Midbrain (tissue), 1 donor: ENCODE measurements at regions not wholly inside any gene's neighbourhood (a gene's known extent, or its start where the extent isn't known, plus 50 kb on each side); places are given as distances from the start of the nearest gene placed in this dataset.

ENCODE experiments used
- DNase-seq: peaks from one replicate; lab custom pipeline; 2025; lab: John Stamatoyannopoulos, UW

DNA sequence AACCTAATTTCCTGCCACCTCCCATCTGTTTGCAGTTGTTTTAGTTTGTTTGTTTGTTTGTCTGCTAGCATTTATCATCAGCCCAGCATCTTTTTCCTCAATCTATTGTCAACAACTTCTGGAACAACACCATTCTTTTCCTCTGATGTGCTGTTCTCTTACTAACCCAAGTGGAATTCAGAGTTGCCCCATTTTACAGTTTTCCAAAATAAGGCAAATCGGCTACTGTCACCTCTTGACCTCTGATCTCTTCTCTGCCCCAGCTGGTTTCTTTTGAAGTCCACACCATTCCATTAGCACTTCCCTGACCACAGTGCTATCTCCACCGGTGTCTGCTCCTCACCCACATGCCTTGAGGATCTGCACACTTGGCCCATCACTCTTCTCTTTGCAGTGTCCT is 102.4 kb downstream of the EFNB2 start:
- DNase-seq = no peak

DNA sequence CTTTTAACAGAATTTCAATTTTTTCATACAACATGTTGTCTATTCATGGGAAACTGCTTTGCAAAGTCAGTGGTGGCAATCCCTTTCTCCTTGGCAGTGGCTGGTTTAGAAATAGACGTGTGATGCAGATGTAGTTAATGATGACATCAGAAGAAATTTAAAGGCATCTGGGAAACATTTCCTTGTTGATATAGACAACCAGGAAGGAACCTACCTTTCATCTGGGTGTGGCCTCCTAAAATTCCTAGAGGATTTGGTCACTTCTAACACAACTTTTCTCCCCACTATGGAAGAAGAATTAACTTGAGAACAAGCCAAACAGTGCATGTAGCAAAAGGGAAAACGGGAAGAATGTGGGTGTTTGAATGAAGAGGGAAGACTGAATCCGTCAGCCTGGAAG is 102.8 kb downstream of the EFNB2 start:
- DNase-seq = no peak

DNA sequence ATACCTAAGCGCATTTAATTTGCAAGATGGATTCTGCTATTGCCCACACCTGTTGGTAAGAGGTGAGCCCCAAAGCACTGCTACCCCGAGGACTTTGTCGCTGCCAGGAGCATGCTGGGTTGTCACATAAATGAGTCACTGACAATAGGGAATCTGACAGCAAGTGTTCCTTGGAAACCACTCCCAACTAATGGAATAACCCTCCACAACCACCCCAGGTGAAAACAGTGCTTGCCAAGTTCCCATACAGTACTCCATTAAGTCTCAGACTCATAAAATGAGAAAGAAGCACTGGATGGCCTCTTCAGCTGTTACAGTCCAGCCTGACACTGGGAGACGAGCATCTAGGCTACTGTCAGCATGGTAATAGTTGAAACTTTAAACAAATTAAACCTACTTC is 108.6 kb downstream of the EFNB2 start:
- no peak for DNase-seq

DNA sequence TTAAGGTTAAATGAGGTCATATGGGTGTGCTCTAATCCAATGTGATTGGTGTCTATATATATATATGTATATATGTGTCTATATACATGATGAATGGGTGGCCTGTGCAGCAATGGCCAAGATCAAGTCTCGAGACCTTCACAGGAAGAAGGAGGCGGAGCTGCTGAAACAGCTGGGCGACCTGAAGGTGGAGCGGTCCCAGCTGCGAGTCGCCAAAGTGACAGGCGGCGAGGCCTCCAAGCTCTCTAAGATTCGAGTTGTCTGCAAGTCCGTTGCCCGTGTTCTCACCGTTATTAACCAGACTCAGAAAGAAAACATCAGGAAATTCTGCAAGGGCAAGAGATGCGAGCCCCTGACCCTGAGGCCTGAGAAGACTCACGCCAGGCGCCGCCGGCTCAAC is 109.8 kb downstream of the EFNB2 start:
- DNase-seq = no peak

DNA sequence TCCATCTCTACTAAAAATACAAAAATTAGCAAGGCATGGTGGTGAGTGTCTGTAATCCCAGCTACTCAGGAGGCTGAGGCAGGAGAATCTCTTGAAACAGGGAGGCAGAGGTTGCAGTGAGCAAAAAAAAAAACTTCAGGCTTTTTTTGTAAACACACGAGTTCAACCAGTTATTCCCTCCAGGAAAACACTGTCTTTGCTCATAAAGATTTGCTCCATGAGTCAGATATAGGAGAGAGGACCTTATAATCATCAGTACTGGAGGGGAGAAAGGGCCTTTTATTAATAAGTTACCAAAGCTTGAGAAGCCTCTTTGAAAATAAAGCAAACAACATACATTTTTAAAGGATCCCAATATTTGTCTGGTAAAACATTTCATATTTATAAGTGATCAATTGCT is 110.7 kb downstream of the EFNB2 start:
- DNase-seq = no peak

DNA sequence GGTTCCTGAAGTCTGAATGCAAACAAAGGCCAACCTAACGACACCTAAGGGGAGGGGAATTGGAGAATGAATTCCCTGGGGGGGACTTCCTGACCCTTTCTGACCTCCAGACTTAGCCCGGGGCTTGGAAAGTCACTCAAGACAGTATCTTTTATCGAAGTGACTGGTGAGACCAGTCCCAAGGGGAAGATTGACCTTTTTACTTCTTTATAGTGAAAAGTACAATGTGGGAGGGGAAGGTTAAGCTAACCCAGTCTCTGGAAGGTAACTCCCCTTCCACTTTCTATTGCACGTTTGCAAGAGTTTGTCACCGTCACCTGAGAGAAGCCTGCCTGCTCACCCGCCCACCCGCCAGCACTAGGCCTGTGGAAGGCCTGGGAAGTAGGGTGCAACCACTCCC is 111.9 kb downstream of the EFNB2 start:
- no peak for DNase-seq

DNA sequence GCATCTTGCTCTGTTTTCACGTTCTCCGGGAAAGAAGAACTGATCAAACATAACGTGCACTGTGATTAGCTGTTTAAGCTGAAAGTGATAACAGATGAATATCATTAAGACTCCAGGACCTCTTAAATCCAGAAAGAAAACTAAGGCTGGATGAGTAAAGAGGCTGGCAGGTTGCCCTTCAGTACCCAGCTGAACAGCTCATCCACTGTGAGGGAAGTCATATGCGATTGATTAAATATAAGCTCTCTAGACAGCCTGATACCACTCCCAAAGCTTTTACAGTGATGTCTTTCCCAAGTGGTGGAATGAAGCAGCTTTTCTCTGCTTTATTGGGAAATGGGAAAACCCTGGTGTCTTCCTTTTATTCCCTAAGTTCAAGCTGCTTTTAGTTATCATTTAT is 116.9 kb downstream of the EFNB2 start:
- DNase-seq = no peak

DNA sequence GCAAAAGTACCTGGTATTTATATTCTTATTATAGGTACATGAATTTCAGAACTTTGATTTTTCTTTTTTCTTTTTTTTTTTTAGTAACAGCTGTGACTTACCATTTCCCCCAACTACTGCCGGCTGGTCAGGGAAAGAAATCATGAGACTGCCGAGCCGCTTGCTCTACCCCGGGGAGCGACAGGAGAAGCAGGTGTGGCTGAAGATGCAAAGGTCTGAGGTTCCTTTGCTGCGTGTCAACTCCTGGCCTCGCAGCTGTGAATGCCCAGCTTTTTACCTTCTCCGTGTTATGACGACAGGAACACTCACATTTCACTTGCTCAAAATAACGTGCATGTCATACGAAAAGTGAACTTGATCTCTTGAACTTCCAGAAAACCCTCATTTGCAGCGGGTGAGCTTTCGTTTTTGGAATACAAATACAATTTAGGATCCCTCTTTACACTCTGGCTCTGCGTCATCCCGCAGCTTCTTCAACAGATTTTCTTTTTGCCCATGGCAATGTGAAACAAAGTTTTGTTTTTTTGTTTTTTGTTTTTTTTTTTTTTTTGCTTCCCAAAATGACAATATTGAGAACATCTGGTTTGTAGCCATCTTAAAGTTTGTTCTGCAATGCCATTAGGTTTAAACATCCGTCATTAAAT is 117.9 kb downstream of the EFNB2 start:
- no peak for DNase-seq

DNA sequence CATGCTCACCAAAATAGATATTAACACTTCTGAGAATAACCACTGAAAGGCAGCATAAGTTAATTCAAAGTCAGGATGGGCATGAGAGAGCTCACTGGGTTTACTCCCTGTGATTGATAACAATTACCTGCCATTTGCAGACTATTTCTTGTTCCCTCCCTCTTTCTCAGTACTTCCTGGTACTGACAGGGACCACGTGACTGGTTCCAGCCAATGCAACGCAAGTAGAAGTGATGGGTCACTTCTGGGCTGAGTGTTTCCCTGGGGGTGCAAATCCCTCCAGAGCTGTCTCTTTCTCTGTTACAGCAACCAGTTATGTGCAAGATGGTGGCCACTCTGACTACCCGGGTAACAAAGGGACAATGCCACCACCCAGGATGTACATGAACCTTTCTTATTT is 118.8 kb downstream of the EFNB2 start:
- DNase-seq = no peak

DNA sequence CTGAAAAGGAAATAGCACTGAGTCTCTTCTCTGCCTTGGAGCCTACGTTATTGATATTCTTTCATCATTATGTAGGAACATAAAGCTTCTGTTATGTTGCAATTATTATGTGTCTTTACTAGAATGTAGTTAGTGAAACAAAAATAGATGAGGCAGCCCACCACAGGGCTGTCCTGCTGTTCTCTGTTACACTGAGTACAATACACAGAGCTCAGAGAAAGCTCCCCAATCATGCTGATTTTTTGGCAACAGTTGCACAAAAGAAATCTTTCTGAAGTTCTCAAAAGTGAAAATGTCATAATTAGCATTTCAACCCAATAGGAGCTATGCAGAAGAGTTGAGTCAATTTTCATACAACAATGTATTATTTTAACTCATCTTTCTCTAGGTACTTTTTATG is 119.5 kb downstream of the EFNB2 start:
- peak; percentile 53 for DNase-seq

DNA sequence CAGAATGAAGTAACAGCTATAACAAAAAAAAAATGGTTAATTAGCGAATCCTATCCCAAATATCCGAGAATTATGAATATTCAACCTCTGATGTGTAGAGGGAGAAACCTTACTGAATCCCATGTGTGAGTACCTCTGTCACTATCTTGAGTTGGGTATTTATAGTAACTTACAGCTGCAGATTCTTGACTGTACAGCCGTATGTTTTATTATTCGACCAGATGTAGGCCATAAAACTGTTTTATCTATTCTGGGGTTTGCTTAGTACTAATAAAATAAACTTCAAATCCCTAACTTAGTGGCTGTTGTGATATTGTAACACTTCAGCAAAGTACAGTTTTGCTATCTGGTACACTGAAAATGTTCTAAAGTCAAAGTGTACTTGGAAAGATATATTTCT is 120.0 kb downstream of the EFNB2 start:
- no peak for DNase-seq

DNA sequence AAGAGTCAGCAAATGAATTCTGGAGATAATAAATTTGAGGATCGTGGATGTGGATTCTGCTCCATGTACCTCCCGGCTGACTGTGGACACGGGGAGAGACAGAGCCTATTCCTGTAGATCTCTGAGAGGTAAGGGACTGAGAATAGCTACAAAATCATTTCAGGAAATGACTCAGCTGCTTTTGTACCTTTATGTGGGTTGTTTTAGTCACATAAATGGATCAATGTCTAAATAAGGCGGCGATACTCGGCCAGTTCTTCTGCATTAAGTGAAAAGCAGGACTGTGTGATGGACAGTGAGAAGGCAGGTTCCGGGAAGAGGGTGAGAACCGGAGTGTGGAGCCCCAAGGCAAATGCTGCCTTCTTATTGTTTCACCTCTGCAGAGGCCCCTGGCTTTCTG is 128.1 kb downstream of the EFNB2 start:
- DNase-seq = no peak

DNA sequence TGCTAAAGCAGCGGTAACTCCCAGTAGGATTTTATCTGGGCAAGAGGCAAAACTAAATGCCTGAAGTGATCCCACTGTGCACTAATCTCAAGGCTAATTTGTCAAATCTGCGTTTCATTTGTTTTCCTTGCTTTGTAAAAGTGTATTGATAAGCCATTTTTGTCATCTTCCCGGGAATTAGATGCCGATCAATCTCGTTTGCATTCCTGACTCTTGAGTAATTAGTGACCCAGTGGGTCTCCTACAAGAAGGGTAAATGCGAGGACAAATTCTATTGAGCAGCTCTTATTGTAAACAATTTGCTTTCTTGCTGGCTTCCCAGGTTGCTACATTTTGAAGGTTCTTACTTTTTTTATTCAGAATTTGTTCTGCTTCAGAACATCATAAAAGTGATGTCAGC is 129.7 kb downstream of the EFNB2 start:
- DNase-seq = no peak

DNA sequence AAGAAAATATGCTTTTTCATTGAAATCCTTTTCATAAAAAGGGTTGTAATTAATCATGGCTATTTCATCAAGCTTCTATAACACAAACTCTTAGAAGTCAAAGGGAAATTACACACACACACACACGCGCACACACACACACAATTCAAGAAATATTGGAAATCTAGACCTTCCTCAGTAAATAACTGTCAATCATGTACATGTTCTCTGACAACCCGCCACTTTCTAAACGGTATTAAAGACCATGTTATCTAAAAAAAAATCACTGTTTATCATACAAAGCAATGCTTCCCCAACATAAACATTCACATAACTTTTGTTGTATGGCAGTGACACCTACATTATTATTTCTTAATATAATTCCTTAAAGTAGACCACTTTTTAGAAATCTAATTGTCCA is 132.2 kb downstream of the EFNB2 start:
- no peak for DNase-seq

DNA sequence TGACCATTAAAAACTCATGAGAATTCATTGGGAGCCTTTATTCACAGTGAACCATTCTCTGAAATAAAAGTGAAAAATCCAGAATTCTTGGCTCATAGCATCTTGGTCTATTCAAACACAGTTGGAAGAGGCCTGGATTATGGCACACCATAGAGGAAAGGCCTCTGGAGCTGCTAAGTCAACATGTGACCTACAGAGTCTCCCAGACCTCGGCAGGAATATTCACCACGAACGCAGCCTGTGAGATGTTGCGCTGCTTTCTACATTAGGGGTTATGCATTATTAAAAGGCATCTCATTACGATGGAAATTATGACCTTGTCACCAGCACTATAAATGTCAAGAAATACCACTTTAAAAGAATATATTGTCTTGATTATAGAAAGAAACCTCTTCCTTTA is 132.6 kb downstream of the EFNB2 start:
- DNase-seq = no peak

DNA sequence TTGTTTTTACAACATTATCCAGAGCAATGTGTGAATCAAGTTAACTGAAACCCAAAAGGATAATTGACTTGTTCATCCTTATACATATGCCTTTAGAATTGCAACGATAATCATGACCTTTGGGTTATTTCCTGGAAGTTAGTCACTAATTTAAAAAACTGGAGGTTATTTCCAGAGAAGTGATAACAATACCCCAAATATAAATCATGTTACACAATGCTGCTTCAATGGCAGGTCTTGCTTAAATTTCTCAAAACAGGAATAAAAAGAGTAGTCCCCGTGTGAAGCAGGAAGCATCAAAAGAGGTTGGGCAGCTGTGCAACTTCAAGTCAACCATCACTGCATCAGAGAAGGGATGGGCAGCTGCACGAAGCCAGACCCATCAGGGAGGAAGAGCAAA is 134.4 kb downstream of the EFNB2 start:
- DNase-seq = no peak

DNA sequence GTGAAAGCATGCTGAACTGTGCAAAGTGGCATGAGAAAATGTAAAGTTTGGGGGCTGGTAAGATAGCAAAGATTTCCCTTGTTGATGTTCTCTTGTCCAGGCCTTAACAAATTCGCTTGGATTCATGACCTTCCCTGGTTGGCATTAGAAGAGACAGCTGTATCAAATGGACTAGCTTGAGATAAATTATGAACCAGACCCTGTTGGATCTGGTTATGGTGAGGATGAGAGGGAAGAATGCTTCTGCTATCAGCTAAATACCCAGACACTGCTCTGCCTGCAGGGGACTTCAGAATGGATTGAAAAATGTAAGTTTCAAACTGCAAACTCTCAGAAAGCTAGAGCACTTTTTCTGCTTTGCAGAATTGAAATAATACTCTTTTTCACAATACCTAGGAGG is 135.2 kb downstream of the EFNB2 start:
- no peak for DNase-seq

DNA sequence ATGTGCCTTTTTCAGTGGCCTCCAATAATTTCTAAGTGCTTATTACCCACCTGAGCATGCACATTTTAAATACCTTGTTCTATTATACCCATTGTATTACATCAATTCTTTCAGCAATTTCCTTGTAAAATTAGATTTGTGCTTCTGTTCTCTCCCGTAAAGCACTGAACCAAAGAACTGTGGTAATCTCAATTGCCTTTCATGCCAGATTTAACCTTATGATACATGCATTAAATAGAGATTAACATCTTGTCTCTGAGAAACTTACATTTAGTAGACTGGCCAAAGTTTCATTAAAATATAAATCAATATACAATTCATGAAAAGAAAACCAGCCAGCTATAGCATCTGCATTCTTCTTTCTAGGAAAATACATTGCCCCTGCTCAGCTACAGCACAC is 137.2 kb downstream of the EFNB2 start:
- no peak for DNase-seq

DNA sequence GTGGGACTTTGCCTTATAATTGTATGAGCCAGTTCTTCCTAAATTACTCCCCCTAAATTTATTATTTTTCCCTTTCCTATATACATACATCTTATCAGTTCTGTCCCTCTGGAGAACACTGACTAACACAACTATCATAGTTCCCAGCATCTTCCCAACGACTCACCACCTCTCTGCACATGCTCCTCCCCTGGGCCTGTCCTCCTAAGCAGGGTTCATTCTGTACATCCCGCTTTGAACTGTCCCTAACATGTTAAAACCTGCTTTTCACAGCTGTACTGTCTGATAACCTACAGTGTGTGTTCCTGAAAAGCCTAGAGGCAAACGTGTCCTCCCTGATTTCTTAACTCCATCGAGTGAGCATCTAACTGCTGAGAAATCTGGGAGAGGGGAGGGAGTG is 141.7 kb downstream of the EFNB2 start:
- no peak for DNase-seq

DNA sequence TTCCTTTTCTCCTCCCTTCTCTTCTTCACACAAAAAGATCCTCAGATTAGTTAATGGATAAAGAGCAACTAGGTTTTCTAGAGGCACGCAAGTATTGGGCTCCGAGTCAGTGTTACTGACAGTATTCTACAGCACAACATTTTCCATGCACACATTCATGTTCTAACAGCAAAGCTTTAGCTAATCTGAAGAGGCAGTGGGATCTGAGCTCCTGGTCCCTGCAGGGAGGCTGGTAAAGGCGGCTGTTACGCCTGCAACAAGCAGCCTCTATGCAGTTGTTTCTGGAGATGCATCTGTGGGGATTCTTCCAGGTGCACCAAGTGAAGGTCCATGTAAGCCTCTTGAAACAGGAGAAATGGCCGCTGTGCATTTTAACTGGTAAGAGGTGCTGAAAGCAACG is 143.8 kb downstream of the EFNB2 start:
- DNase-seq = no peak

DNA sequence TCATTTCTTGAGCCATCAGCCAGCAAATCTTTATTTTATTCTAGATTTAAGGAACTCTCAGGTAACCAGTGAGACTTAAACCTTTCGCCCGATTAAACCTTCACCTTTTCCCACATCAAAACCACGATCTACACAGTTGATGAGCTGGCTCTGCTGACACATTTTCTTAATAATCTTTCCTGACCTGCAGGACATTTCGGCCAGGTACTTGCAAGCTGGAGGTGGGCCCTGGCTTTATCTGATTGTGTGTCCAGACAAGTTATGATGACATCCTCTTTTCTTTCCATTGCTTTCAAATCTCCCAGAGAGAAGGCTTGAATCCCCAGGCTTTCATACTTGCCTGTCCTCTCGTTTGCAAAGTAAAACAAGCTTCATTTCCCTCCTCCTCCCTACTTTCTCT is 144.2 kb downstream of the EFNB2 start:
- no peak for DNase-seq

DNA sequence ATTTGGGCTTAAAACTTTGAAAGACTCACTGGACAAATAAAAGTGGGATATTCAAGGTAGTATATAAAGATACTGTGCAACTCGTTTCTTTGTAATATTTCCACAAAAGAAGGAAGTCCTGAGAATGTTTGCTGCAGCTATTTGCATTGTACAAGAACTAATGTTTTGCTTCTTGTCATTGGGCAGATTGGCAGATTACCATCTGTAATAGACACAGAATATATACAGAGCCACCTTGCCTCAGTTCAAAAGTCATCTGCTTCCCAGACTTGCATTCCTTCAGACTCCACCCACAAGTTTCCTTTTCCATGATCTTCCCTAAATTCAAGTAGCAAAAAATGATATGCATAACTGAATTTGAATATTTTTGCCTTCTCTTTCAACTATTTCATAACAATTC is 145.1 kb downstream of the EFNB2 start:
- no peak for DNase-seq

DNA sequence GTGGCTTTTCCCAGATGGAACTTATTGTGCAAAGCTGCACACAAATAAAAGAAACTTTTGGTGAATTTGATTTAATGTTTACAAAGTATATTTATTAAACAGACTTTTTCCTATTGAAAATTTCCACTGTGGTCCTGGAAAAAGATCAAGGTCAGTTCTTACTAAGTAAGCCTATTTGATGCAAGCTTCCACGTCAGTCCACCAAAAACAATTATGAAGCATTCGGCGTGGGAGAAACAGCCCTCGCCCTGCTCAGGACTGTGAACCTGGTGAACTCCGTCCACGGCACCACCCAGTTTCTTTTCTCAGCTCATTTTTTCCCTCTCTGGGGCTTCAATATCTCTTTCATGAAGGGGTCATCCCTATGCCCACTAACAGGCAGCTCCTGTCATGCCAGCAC is 149.8 kb downstream of the EFNB2 start:
- no peak for DNase-seq

DNA sequence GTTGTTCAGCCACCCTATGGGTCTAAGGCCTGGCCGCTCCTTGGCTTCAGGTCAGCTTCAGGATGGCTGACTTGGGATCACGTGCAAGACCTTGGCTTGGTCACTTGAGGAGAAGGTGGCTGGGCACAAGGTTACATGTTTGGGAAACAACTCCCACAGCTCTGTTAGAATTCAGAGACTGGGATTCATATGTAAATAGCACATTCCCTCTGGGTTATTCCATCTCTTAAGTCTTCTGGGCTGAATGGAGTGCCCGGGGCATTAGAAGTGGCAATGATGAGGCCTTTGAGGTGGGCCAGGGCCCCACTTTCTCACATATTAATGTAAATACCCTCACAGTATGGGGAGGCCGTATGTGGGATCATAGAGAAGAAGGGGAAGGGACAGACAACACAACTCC is 150.9 kb downstream of the EFNB2 start:
- no peak for DNase-seq

DNA sequence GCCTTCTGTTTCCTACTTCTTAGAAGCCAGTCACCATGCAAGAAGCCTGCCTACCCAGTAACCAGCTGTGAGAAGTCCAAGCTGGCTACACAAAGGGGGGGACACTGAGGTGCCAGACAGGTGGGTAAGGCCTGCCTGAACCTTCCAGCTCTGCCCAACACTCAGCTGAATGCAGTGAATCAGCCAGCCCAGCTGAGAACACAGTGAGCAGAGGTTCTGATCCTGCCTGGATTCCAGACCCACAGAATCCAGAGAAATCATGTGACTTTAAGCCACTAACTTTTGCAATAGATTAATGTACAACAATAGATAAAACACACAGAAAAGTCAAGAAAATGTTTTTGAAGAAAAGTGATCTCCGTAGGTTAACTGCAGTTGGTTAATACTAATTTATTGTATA is 151.7 kb downstream of the EFNB2 start:
- DNase-seq = no peak
